Keratinocyte (primary cell): ENCODE measurements at regions not wholly inside any gene's neighbourhood (a gene's known extent, or its start where the extent isn't known, plus 50 kb on each side); places are given as distances from the start of the nearest gene placed in this dataset.
"Not testable (repeated sequence)": the region's sequence is repeated elsewhere in the genome, so short reads cannot be mapped to it uniquely, and the experiment has no call there.

Experiments
- DNase-seq: peaks from one replicate; pipeline ENCODE4 v3.0.0-alpha.2; 2011; ENCODE audit warnings: low read depth, missing footprints, low spot score
- FAIRE-seq: peaks from 2 replicates; lab custom pipeline; 2011; peaks lifted over from hg19 to GRCh38; lab: Jason Lieb, UNC
- H2AFZ ChIP-seq: 2 replicates; pipeline ENCODE4 v1.6.0; 2012; ENCODE audit warnings: low read length, control low read depth, inconsistent platforms; ENCODE audit not compliant: control insufficient read depth
- H3K27ac ChIP-seq: 2 replicates; pipeline ENCODE4 v1.5.1; 2011; ENCODE audit warnings: low read length; ENCODE audit not compliant: control insufficient read depth, insufficient read depth
- H3K27me3 ChIP-seq: 3 replicates; pipeline ENCODE4 v1.6.0; 2011; ENCODE audit warnings: low read length; ENCODE audit not compliant: control insufficient read depth, insufficient read depth; ENCODE audit errors: extremely low read depth
- H3K36me3 ChIP-seq, 2 experiments: 2 replicates in 1 of 2; 3 replicates in 1 of 2; pipeline ENCODE4 v1.5.1; 2011; ENCODE audit warnings: low read length in 2 of 2, mild to moderate bottlenecking in 1 of 2; ENCODE audit not compliant: control insufficient read depth in 2 of 2, insufficient read depth in 2 of 2; ENCODE audit errors: extremely low read depth in 1 of 2
- H3K4me1 ChIP-seq: 3 replicates; pipeline ENCODE4 v1.5.1; 2011; ENCODE audit warnings: low read length; ENCODE audit not compliant: control insufficient read depth, insufficient read depth; ENCODE audit errors: extremely low read depth
- H3K4me2 ChIP-seq: 3 replicates; pipeline ENCODE4 v1.6.0; 2011; ENCODE audit warnings: low read depth, low read length; ENCODE audit not compliant: control insufficient read depth, insufficient read depth; ENCODE audit errors: extremely low read depth
- H3K4me3 ChIP-seq, 3 experiments: fragments of 200-600 bp in 1 of 3; sonication (generic) in 1 of 3; 2 replicates in 2 of 3; 3 replicates in 1 of 3; pipeline ENCODE4 v1.5.1; 2011 to 2016; ENCODE audit warnings: low read length in 3 of 3, mild to moderate bottlenecking in 3 of 3, control low read depth in 2 of 3, inconsistent platforms in 1 of 3, low read depth in 1 of 3, mixed read lengths in 1 of 3, mixed run types in 1 of 3, moderate library complexity in 1 of 3; ENCODE audit not compliant: control insufficient read depth in 2 of 3, insufficient read depth in 2 of 3; ENCODE audit errors: extremely low read depth in 1 of 3
- H3K79me2 ChIP-seq: 2 replicates; pipeline ENCODE4 v1.6.0; 2012; ENCODE audit warnings: low read length; ENCODE audit not compliant: control insufficient read depth, insufficient read depth
- H3K9ac ChIP-seq: 3 replicates; pipeline ENCODE4 v1.6.0; 2011; ENCODE audit warnings: low read length; ENCODE audit not compliant: control insufficient read depth, insufficient read depth; ENCODE audit errors: extremely low read depth
- H3K9me1 ChIP-seq: 3 replicates; pipeline ENCODE4 v1.6.0; 2011; ENCODE audit warnings: low read length; ENCODE audit not compliant: control insufficient read depth, insufficient read depth; ENCODE audit errors: extremely low read depth
- H3K9me3 ChIP-seq: 2 replicates; pipeline ENCODE4 v1.5.1; 2012; ENCODE audit warnings: low read depth, low read length; ENCODE audit not compliant: control insufficient read depth
- H4K20me1 ChIP-seq: 3 replicates; pipeline ENCODE4 v1.6.0; 2011; ENCODE audit warnings: low read length; ENCODE audit not compliant: control insufficient read depth, insufficient read depth; ENCODE audit errors: extremely low read depth
- CTCF ChIP-seq, 3 experiments: IDR thresholded peaks in 1 of 3; conservative IDR thresholded peaks in 1 of 3; optimal IDR thresholded peaks in 1 of 3; 2 replicates in 2 of 3; 3 replicates in 1 of 3; pipeline versions ENCODE3 to v1.5.1; 2011; ENCODE audit warnings: low read length in 3 of 3, mild to moderate bottlenecking in 3 of 3, moderate library complexity in 2 of 3, control low read depth in 1 of 3, inconsistent platforms in 1 of 3; ENCODE audit not compliant: insufficient read depth in 2 of 3; ENCODE audit errors: extremely low read depth in 1 of 3
- EZH2 ChIP-seq: IDR thresholded peaks from one replicate; pipeline ENCODE4 v1.6.1; 2012; ENCODE audit warnings: inconsistent platforms, mild to moderate bottlenecking, low read length, moderate library complexity
- dilution Hi-C: fragments of 300-500 bp; cut with MboI; formaldehyde crosslinking; loops from one replicate; pipeline ENCODE4 v1.7.0; 2020; ENCODE audit warnings: low sequenced_read_pairs; ENCODE audit not compliant: extremely low pct_ligation_motif_present

GRCh38 chr1:189323091-189323490, 1154.6 kb downstream of the BRINP3 start:
- H3K4me1 ChIP-seq, result no peaks in the 10 kb centered on the region
- no peak overlapping the region for H3K4me2 ChIP-seq
- TF ChIP-seq EZH2, result no peak
- no peak for TF ChIP-seq CTCF (optimal IDR thresholded peaks at IDR 0.05 in 1 of 3, IDR thresholded peaks at IDR 0.05 in 1 of 3, conservative IDR thresholded peaks at IDR 0.05 in 1 of 3; ENCODE audit: extremely low read depth in 1 of 3, insufficient read depth in 2 of 3, low read length in 3 of 3)
- no peaks in the 10 kb centered on the region for H3K79me2 ChIP-seq
- no peaks in the 10 kb centered on the region for H3K27me3 ChIP-seq
- FAIRE-seq (no peak), DNase-seq (no peak)
- no peaks in the 10 kb centered on the region for H4K20me1 ChIP-seq
- no peaks in the 10 kb centered on the region for H3K9me1 ChIP-seq
- H3K9ac ChIP-seq, result no peak overlapping the region
- no peak overlapping the region for H3K4me3 ChIP-seq
- no peak overlapping the region for H3K27ac ChIP-seq
- dilution Hi-C loops, result no loop called here
- no peak overlapping the region for H2AFZ ChIP-seq
- H3K36me3 ChIP-seq, result no peaks in the 10 kb centered on the region
- H3K9me3 ChIP-seq, result no peaks in the 10 kb centered on the region

DNA sequence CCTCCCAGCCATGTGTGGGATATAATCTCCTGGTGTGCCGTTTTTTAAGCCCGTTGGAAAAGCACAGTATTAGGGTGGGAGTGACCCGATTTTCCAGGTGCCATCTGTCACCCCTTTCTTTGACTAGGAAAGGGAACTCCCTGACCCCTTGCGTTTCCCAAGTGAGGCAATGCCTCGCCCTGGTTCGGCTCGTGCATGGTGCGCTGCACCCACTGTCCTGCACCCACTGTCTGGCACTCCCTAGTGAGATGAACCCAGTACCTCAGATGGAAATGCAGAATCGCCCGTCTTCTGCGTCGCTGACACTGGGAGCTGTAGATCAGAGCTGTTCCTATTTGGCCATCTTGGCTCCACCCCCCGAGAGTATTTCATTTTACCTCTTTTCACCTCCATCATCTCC, 1146.6 kb downstream of the BRINP3 start:
- H2AFZ ChIP-seq, H3K4me1 ChIP-seq, H3K9me1 ChIP-seq, H3K36me3 ChIP-seq, H3K27ac ChIP-seq, FAIRE-seq, H3K27me3 ChIP-seq, H3K4me3 ChIP-seq, dilution Hi-C loops, H3K9ac ChIP-seq, H3K4me2 ChIP-seq, DNase-seq, H3K79me2 ChIP-seq, H4K20me1 ChIP-seq, H3K9me3 ChIP-seq: not testable (repeated sequence)
